ENCODE measurements at regions not wholly inside any gene's neighbourhood (a gene's known extent, or its start where the extent isn't known, plus 50 kb on each side); places are given as distances from the start of the nearest gene placed in this dataset.
A peak's percentile ranks its signal among the peaks of the same experiment; 100 is the strongest.

DNA sequence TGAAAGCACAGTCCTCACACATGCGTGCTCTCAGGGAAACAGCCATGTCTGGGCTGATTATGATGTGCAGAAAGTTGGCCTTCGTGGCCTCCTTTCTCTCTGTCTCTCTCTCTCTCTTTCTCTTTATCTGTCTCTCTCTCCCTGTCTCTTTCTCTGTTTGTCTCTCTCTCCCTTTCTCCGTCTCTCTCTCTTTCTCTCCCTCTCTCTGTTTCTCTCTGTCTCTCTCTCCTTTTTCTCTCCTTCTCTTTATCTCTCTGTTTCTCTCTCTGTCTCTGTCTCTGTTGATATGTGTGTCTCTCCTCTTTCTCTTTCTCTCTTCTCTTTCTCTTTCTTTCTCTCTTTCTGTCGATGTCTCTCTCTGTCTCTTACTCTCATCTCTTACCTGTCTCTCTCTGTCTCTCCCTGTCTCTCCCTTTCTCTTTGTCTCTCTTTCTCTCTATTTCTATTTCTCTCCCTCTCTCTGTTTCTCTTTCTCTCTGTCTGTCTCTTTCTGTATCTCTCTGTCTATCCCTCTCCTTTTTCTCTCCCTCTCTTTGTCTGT lies 105.4 kb upstream of the MPP7 start:
- Mint-ChIP-seq H3K36me3 (ENCODE audit: low read depth) (no peaks in the 10 kb centered on the region), H3K4me3 (no peak overlapping the region), H3K27me3 (ENCODE audit: low read depth) (peaks cover 12% of the 10 kb centered on the region), H3K4me1 (peaks cover 6% of the 10 kb centered on the region), H3K9me3 (no peaks in the 10 kb centered on the region), H3K27ac (no peak overlapping the region)
- TF ChIP-seq, protein P1, sequence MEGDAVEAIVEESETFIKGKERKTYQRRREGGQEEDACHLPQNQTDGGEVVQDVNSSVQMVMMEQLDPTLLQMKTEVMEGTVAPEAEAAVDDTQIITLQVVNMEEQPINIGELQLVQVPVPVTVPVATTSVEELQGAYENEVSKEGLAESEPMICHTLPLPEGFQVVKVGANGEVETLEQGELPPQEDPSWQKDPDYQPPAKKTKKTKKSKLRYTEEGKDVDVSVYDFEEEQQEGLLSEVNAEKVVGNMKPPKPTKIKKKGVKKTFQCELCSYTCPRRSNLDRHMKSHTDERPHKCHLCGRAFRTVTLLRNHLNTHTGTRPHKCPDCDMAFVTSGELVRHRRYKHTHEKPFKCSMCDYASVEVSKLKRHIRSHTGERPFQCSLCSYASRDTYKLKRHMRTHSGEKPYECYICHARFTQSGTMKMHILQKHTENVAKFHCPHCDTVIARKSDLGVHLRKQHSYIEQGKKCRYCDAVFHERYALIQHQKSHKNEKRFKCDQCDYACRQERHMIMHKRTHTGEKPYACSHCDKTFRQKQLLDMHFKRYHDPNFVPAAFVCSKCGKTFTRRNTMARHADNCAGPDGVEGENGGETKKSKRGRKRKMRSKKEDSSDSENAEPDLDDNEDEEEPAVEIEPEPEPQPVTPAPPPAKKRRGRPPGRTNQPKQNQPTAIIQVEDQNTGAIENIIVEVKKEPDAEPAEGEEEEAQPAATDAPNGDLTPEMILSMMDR (IDR thresholded peaks at IDR 0.05; ENCODE audit: unreplicated experiment in 3 of 3): no peak

DNA sequence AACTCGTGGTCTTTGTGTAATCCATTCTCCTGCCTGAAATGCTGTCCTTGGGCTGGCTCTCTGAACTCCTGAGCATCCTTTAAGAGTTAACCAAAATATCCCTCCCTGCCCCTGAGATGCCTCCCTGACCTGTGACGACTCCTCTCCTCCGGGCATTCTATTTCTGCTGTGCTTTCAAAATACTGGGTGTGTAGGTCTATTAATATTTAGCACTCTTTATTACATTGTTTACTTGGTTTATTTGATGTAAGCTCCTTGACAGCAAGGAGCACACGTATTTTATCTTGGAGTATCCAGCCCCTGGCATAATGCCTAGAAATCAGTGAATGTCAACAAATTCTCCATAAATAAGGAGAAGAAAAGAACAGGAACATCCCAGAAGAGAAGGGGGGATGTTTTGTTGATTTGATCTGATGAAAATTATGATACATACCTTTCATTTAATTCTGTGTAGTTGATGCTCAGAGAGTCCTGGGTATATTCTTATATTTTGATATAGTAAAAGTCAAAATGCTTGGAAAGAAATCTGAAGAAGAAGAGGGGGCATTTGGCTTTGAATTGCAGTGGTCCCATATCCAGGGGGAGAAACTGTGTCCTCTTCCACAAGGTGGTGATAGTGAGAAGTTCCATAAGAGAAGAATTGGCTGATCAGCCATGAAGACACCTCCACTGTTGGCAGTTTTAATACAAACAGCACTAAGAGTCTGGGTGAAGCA lies 107.7 kb upstream of the MPP7 start:
- TF ChIP-seq, protein P1 (IDR thresholded peaks at IDR 0.05; ENCODE audit: unreplicated experiment in 3 of 3): peak in 2 of 3 experiments; percentile 16 to 21
- H3K27ac Mint-ChIP-seq: no peak overlapping the region
- H3K27me3 Mint-ChIP-seq (ENCODE audit: low read depth): peaks cover 12% of the 10 kb centered on the region
- H3K36me3 Mint-ChIP-seq (ENCODE audit: low read depth): no peaks in the 10 kb centered on the region
- H3K4me3 Mint-ChIP-seq: no peak overlapping the region
- H3K4me1 Mint-ChIP-seq: peaks cover 6% of the 10 kb centered on the region
- peaks cover 2% of the 10 kb centered on the region for H3K9me3 Mint-ChIP-seq

DNA sequence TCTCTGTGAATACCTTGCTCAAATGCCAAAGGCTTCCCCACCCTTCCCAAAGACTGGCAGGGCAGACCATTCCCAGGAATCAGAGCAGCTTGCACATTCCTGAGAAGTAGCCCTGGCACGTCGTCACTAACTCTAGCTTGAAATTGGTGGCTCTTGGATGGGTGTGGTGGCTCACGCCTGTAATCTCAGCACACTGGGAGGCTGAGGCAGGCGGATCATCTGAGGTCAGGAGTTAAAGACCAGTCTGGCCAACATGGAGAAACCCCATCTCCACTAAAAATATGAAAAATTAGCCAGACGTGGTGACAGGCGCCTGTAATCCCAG lies 108.2 kb upstream of the MPP7 start:
- no peaks in the 10 kb centered on the region for H3K36me3 Mint-ChIP-seq (ENCODE audit: low read depth)
- TF ChIP-seq, protein P1 (IDR thresholded peaks at IDR 0.05; ENCODE audit: unreplicated experiment in 3 of 3): no peak
- no peak overlapping the region for H3K27ac Mint-ChIP-seq
- H3K27me3 Mint-ChIP-seq (ENCODE audit: low read depth): peaks cover 12% of the 10 kb centered on the region
- peaks cover 6% of the 10 kb centered on the region for H3K4me1 Mint-ChIP-seq
- H3K9me3 Mint-ChIP-seq: peaks cover 2% of the 10 kb centered on the region
- H3K4me3 Mint-ChIP-seq: no peak overlapping the region

DNA sequence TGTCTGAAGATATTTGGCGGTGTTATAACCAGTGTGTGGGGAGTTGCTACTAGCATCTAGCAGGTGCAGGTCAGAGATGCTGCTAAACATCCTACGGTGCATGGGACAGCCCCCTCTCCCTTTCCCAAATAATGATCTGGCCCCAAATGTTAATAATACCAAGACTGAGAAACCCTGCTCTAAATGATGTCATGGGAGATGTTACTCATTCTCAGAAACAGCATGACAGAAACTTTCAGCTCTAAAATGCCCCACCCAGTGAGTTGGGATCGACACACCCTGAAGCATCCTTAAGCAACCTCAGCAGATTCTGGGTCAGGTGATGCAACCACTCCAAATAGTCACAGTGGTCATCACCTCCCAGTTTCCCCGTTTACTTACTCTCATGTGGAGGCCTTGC lies 108.8 kb upstream of the MPP7 start:
- TF ChIP-seq, protein P1 (IDR thresholded peaks at IDR 0.05; ENCODE audit: unreplicated experiment in 3 of 3): no peak
- Mint-ChIP-seq H3K36me3 (ENCODE audit: low read depth) (no peaks in the 10 kb centered on the region), H3K27ac (no peak overlapping the region), H3K27me3 (ENCODE audit: low read depth) (peaks cover 12% of the 10 kb centered on the region), H3K4me1 (peaks cover 6% of the 10 kb centered on the region), H3K9me3 (peaks cover 3% of the 10 kb centered on the region), H3K4me3 (no peak overlapping the region)

DNA sequence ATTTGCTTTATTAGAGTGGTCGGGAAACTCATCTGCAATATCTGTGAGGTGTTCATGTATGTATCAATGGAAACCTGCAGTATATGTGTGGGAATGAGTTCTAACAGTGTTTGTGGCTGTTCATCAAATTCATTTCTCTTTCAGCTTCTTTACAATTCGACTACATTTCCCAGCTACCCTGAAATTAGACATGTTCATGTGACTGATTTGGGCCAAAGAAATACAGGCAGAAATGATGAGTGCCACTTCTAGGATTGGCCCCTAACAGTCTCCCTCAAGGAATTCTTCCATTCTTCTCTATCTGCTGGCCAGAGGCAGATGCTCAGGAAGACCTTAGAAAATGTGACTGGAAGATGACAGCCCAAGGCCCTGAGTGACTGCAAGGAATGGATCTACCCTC lies 114.8 kb upstream of the WAC start:
- Mint-ChIP-seq H3K9me3 (peaks cover 6% of the 10 kb centered on the region), H3K27ac (no peak overlapping the region), H3K36me3 (ENCODE audit: low read depth) (no peaks in the 10 kb centered on the region), H3K4me1 (no peaks in the 10 kb centered on the region), H3K27me3 (ENCODE audit: low read depth) (no peaks in the 10 kb centered on the region), H3K4me3 (no peak overlapping the region)
- TF ChIP-seq, protein P1 (IDR thresholded peaks at IDR 0.05; ENCODE audit: unreplicated experiment in 3 of 3): no peak

DNA sequence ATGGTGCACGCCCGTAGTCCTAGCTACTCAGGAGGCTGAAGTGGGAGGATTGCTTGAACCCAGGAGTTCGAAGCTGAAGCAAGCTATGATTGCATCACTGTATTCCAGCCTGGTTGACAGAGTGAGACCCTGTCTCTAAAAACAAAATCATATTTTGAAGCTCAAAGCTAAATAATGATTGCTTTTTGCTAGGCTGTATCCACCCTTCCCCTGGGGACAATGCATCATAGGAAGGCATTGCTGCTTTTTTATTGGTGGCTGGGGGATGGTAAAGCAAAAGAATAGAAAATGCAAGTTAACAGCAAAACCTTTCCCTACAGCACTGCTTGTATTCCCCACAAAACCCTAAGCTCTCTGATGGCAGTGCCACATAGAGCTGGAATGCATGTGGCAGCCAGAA lies 107.5 kb upstream of the WAC start:
- Mint-ChIP-seq H3K9me3 (no peaks in the 10 kb centered on the region), H3K4me1 (no peaks in the 10 kb centered on the region), H3K27ac (no peak overlapping the region), H3K4me3 (no peak overlapping the region), H3K36me3 (ENCODE audit: low read depth) (no peaks in the 10 kb centered on the region), H3K27me3 (ENCODE audit: low read depth) (no peaks in the 10 kb centered on the region)
- TF ChIP-seq, protein P1 (IDR thresholded peaks at IDR 0.05; ENCODE audit: unreplicated experiment in 3 of 3): no peak

Measured in nephron (organoid).